Astrocyte (in vitro differentiated cells and primary cell): ENCODE measurements at regions not wholly inside any gene's neighbourhood (a gene's known extent, or its start where the extent isn't known, plus 50 kb on each side); places are given as distances from the start of the nearest gene placed in this dataset.

Source experiments
- CTCF ChIP-seq: IDR thresholded peaks from 2 replicates; pipeline ENCODE4 v1.5.1; 2011; ENCODE audit warnings: low read depth, mild to moderate bottlenecking, inconsistent platforms, low read length, moderate library complexity; ENCODE audit not compliant: insufficient read depth
- EZH2 ChIP-seq: IDR thresholded peaks from 2 replicates; pipeline ENCODE4 v1.6.1; 2012; ENCODE audit warnings: mild to moderate bottlenecking, low read length, inconsistent platforms; ENCODE audit not compliant: insufficient read depth

DNA sequence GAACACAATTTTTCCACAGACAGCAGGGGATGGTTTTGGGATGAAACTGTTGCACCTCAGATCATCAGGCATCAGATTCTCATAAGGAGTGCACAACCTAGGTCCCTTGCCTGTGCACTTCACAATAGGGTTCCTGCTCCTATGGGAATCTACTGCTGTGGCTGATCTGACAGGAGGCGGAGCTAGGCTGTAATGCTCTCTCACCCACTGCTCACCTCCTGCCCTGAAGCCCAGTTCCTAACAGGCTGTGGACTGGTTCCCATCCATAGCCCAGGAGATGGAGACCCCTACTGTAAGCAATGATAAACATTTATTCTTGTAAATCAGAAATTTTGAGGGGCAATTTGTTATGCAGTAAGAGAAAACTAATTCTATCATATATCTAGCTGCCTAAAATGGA lies 1234.7 kb downstream of the SLITRK1 start:
- TF ChIP-seq CTCF, result no peak
- TF ChIP-seq EZH2, result no peak
